ENCODE measurements at regions not wholly inside any gene's neighbourhood (a gene's known extent, or its start where the extent isn't known, plus 50 kb on each side); places are given as distances from the start of the nearest gene placed in this dataset.

DNA sequence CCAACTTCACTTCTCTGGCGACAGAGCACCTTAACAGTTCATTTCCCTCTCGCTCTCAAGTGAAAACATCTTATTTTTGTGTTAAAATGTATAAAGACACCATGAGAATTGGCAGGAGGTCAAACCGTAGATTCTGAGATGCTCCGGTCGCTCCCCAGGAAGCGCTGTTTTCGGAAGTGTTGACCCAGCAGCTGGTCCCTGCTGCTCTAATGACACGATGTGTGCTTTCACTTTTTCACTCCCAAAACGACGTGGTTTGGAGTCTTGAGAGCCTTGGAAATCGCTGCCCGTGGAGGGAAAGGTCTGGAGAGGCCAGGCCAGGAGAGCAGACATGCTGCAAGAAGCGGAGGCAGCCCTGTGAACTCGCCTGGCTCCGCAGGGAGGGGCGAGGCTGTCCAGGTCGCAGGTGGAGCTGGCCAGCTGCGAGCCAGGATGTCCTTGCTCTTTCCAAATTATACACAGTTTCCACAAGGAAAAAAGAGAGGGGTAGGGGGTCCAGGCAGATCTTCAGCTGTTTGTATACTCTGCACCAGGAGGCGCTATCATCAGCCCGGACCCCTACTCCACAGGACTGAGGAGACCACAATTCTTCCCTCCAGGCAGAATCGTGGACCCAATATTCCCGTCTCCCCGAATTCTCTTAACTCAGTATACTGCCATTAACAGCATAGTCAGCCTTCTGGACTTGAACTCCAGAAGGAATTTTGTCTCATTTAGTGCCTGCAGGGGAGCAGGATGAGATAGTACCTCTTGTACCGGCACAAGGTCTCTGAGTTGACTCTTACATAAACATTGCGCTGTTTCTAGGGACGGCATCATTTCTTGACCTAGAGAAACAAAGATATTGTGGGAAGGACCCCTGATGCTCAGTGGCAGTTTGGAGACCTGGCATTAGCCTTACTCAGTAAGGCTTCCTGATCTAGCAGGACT lies 248.6 kb upstream of the ANKRD55 start:
- DNase-seq: peak; percentile 67

GRCh38 chr5:56480705-56481427 lies 247.7 kb upstream of the ANKRD55 start:
- peak; percentile 67 for DNase-seq

GRCh38 chr5:56480078-56480704 lies 247.1 kb upstream of the ANKRD55 start:
- peak; percentile 74 for DNase-seq

DNA sequence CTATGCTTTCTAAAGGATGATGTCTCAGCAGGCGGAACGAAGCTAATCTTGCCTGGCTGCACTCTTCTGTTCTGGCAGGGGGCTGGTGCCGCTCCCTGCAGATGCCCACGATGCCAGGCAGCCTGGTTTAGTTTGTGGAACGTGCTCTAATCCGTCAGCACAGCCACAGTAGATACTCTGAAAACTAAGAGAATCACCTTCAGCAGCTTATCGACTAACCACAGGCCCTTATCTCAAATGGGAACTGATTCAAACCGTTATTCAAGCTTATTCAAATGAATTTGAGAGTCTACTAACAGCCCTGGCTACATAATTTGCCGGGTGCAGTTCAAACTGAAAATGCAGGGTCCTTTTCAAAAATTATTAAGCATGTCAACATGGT lies 246.6 kb upstream of the ANKRD55 start:
- DNase-seq: no peak

- no peak for DNase-seq
Measured at GRCh38 chr5:56479126-56479525, 246.0 kb upstream of the ANKRD55 start.

DNA sequence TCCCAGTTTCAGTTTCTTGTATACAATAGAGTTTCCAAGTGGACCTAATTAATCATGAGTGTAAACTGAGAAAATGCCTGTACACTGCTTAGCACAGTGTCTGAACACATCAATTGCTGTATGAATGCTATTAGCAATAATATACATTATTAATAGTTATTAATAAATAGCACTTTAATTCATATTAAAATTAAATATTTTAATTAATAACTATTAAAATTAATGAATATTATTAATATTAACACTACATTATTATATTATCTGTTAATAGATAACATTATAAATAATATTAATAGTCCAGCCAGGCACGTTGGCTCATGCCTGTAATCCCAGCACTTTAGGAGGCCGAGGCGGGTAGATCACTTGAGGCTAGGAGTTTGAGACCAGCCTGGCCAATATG lies 244.9 kb upstream of the ANKRD55 start:
- no peak for DNase-seq

DNA sequence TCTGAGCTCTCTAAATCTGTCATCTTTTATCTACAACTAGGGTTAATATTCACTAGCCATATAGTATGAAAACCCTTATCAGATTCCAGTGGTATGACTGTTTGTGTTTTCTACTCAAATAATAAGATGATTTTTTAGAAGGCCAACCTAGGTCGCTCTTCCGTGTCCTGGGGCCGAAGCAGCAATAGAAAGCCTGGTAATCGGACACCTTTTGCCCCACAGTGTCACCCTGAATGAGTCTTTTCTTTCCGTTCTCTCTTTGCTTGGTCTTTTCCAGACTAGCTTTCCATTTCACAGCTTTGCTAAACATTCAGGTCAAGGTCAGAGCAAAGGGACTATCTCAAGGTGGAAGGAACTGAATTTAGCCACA lies 243.3 kb upstream of the ANKRD55 start:
- DNase-seq: no peak

- no peak for DNase-seq
Measured at GRCh38 chr5:56475689-56476486, 242.8 kb upstream of the ANKRD55 start.

- DNase-seq: no peak
Measured at GRCh38 chr5:56471707-56472106, 238.6 kb upstream of the ANKRD55 start.

GRCh38 chr5:56470007-56470406 lies 236.9 kb upstream of the ANKRD55 start:
- DNase-seq: no peak

GRCh38 chr5:56468277-56468676 lies 235.1 kb upstream of the ANKRD55 start:
- DNase-seq: no peak

DNA sequence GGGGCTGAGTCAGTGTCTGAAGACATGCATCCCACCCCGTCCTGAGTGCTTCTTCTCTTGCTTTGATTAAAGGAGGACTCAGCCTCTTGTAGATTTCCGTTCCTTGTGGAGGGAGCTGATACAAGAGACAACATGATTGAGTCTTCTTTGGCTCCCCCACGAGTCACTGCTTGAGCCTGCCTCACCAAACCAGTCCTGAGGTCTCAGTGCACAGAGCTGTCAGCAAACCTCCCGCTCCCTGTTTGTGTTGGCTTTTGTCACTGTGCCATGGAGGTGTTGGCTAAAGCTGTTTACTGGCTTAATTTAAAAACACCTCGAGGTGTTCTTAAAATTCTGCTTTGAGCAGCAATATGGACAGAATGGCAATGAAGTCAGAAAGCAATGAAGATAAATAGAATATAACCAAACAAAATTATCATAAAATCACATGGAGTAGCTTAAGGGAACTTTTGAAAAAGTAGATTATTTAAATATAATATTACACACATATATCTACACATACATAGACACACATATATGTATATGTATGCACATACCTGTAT lies 234.1 kb upstream of the ANKRD55 start:
- no peak for DNase-seq

DNA sequence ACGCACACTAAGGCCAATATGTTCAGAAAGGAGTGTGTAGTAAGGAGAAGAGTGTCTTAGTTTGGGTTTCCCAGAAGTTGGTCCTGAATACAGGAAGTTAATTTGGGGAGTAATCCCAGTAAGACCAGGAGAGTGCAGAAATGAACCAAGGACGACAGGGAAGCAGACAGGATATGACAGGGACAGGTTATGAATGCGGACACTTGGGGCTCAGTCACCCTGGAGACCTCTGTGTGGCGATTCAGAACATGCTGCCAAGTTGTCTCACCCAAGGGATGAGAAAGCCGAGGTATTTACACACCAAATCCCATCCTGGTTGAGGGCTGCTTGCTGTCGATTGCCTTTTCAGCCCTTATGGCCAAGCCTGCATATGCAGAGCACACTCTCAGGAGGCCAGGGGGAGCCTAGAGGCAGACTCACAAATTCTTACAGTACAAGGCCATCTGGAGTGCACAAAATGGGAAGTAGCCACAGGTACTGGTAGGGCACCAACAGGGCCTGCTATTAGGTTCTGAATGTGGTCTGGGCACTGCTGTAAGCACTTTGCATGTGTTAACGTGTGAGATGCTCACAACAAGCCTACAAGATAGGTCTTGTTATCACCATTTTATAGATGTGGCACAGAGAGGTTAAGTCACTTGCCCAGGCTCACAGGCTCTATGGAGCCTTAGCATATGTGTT lies 233.1 kb upstream of the ANKRD55 start:
- no peak for DNase-seq

DNA sequence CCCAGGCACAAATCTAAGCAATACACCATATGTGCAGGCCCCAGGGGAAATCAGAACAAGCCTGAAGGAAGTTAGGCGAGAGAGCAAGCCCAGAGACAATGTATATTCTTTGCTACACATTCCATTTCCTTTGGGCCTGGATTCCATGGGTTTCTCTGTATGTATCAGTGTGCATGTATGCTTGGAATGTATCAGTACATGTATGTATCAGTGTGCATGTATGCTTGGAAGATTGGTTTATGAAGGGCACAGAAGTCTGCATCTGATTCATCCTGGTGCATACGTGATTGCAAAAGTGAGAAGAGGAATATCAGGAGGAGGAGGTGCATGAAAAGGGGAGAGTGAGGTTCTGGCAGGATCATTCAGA lies 232.6 kb upstream of the ANKRD55 start:
- no peak for DNase-seq

GRCh38 chr5:56464935-56465768 lies 232.0 kb upstream of the ANKRD55 start:
- DNase-seq: no peak

- no peak for DNase-seq
Measured at GRCh38 chr5:56463944-56464571, 230.9 kb upstream of the ANKRD55 start.

DNA sequence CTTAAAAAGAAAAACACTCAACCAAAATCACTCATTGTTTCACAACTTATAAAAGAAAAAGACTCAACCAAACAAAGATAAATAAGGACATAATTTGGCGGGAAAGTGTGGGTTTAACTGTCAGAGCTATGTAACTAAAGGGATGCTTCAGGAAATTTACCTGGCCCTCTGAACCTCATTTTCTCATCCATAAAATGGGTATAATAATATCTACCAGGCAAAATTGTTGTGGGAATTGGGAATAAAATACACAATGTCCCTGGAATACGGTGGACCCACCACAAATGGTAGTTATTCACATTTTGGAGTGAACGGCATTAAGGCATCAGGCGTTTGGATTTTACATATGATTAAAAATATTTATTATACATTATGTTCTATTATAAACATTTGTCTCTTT lies 228.5 kb upstream of the ANKRD55 start:
- no peak for DNase-seq

- peak; percentile 19 for DNase-seq
Measured at GRCh38 chr5:56460681-56461191, 227.6 kb upstream of the ANKRD55 start.

DNA sequence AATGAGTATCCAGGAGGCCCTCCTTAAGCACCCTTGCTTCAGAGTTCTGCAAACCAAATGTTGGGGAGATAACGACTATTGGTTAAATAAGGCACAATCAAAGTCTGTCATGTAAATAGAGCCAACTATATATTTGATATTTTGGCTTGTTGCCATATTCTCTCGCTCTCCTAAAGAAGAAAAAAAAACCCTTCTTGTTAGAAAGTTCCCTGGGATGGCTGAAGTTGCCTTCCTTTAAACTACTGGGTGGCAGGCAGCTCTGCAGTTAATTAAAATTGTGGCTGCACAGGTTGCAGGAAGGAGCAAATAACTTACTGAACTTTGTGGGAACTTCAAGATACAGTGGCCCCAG lies 227.0 kb upstream of the ANKRD55 start:
- no peak for DNase-seq

All from left kidney (tissue), 1 donor.